Loucy (cell line): ENCODE measurements at regions not wholly inside any gene's neighbourhood (a gene's known extent, or its start where the extent isn't known, plus 50 kb on each side); places are given as distances from the start of the nearest gene placed in this dataset.

ENCODE experiments used
- EZH2phosphoT487 ChIP-seq: fragments of 200-600 bp; IDR thresholded peaks from 2 replicates; pipeline ENCODE4 v1.6.1; 2018; ENCODE audit warnings: antibody characterized with exemption, mild to moderate bottlenecking, moderate library complexity, borderline replicate concordance
- TF ChIP-seq, protein P1 (sequence below): fragments of 200-600 bp; sonication (generic); conservative IDR thresholded peaks from 2 replicates; pipeline ENCODE4 v1.5.1; 2014; ENCODE audit warnings: mild to moderate bottlenecking, antibody characterized with exemption, low read length

DNA sequence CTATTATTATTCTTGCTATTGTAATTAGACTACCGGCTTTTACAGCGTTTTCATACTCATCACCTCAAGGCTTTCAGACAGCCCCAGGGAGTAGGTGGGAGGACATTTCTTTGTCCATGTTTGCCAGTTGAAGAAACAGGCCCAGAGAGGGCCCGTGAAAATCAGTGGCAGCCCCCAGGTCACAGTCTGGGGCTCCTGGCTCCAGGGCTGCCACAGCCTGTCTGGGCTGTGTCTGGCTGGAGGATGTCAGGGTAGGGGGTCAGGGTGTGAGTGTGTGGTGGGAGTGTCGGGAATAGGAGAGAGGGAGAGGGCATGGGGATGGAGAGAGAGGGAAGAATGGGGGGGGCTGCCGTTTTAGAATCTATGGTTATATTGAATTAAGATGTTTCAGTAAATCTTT, 118.2 kb upstream of the TLE3 start:
- TF ChIP-seq, protein P1, sequence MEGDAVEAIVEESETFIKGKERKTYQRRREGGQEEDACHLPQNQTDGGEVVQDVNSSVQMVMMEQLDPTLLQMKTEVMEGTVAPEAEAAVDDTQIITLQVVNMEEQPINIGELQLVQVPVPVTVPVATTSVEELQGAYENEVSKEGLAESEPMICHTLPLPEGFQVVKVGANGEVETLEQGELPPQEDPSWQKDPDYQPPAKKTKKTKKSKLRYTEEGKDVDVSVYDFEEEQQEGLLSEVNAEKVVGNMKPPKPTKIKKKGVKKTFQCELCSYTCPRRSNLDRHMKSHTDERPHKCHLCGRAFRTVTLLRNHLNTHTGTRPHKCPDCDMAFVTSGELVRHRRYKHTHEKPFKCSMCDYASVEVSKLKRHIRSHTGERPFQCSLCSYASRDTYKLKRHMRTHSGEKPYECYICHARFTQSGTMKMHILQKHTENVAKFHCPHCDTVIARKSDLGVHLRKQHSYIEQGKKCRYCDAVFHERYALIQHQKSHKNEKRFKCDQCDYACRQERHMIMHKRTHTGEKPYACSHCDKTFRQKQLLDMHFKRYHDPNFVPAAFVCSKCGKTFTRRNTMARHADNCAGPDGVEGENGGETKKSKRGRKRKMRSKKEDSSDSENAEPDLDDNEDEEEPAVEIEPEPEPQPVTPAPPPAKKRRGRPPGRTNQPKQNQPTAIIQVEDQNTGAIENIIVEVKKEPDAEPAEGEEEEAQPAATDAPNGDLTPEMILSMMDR: no peak
- no peak for TF ChIP-seq EZH2phosphoT487
